ENCODE measurements at regions not wholly inside any gene's neighbourhood (a gene's known extent, or its start where the extent isn't known, plus 50 kb on each side); places are given as distances from the start of the nearest gene placed in this dataset.

- TF ChIP-seq TAF1 (IDR thresholded peaks at IDR 0.05; ENCODE audit: low read depth) (no peak), CEBPB (IDR thresholded peaks at IDR 0.05) (no peak), EGR1 (IDR thresholded peaks at IDR 0.05) (no peak), FOXM1 (IDR thresholded peaks at IDR 0.05; ENCODE audit: borderline replicate concordance, low read depth) (no peak), YY1 (IDR thresholded peaks at IDR 0.05; ENCODE audit: low read depth) (no peak), MAX (IDR thresholded peaks at IDR 0.05) (no peak), REST (IDR thresholded peaks at IDR 0.05; ENCODE audit: low read depth) (no peak), EP300 (IDR thresholded peaks at IDR 0.05; ENCODE audit: borderline replicate concordance) (no peak), RAD21 (IDR thresholded peaks at IDR 0.05; ENCODE audit: low read depth) (no peak)
These were observed 1057.5 kb downstream of the GATA3 start for GRCh38 chr10:9111976-9112375.
